Natural killer cell (primary cell): ENCODE measurements at regions not wholly inside any gene's neighbourhood (a gene's known extent, or its start where the extent isn't known, plus 50 kb on each side); places are given as distances from the start of the nearest gene placed in this dataset.

ENCODE experiments used
- ATAC-seq, 3 donors: fragments of 150-1000 bp in 2 of 3; fragments of 200-7000 bp in 1 of 3; cut with Tn5 transposase; 1 replicate in 1 of 3; 2 replicates in 2 of 3; pipeline ENCODE4 v1.10.0; 2021; ENCODE audit warnings: mild to moderate bottlenecking in 2 of 3, moderate library complexity in 2 of 3
- DNase-seq, 2 donors: peaks; one replicate each; pipeline versions ENCODE4 v3.0.0 to v3.0.0-alpha.2; 2013 to 2021; ENCODE audit warnings: mixed read lengths in 1 of 2
- H3K27ac ChIP-seq: one replicate; pipeline ENCODE4 v1.5.1; 2013; ENCODE audit warnings: mild to moderate bottlenecking, low read length
- H3K27me3 ChIP-seq: one replicate; pipeline ENCODE4 v1.6.1; 2013; ENCODE audit warnings: low read length; ENCODE audit not compliant: control insufficient read depth, insufficient read depth
- H3K36me3 ChIP-seq: one replicate; pipeline ENCODE4 v1.6.1; 2013; ENCODE audit warnings: low read length; ENCODE audit not compliant: control insufficient read depth, insufficient read depth
- H3K4me1 ChIP-seq: one replicate; pipeline ENCODE4 v1.6.1; 2013; ENCODE audit warnings: low read length; ENCODE audit not compliant: control insufficient read depth, insufficient read depth
- H3K4me3 ChIP-seq: one replicate; pipeline ENCODE4 v1.5.1; 2013; ENCODE audit warnings: low read length
- H3K9me3 ChIP-seq: one replicate; pipeline ENCODE4 v1.6.1; 2013; ENCODE audit warnings: low read length; ENCODE audit not compliant: control insufficient read depth, insufficient read depth
- H3K27ac Mint-ChIP-seq, 2 donors: one replicate each; pipeline ENCODE4 v1.8.0; 2022; ENCODE audit warnings: mild to moderate bottlenecking in 2 of 2, mixed read lengths in 2 of 2, moderate library complexity in 1 of 2
- H3K27me3 Mint-ChIP-seq, 2 donors: one replicate each; pipeline ENCODE4 v1.8.0; 2022; ENCODE audit warnings: low read depth in 2 of 2, mixed read lengths in 2 of 2
- H3K36me3 Mint-ChIP-seq: one replicate; pipeline ENCODE4 v1.8.0; 2022; ENCODE audit warnings: mixed read lengths
- H3K4me1 Mint-ChIP-seq, 2 donors: one replicate each; pipeline ENCODE4 v1.8.0; 2022; ENCODE audit warnings: mixed read lengths in 2 of 2
- H3K4me3 Mint-ChIP-seq: one replicate; pipeline ENCODE4 v1.8.0; 2022; ENCODE audit warnings: mild to moderate bottlenecking, moderate library complexity, mixed read lengths
- H3K9me3 Mint-ChIP-seq, 2 donors: one replicate each; pipeline ENCODE4 v1.8.0; 2022; ENCODE audit warnings: mixed read lengths in 2 of 2
- CTCF ChIP-seq: fragments of 200-600 bp; IDR thresholded peaks from one replicate; pipeline ENCODE4 v1.8.0; 2022; ENCODE audit warnings: antibody characterized with exemption
- WGBS: methylation state at CpG from one replicate; pipeline ENCODE4 v1.1.7; 2013; ENCODE audit warnings: missing lambda C conversion rate; ENCODE audit not compliant: insufficient coverage; 5-methylcytosine and 5-hydroxymethylcytosine counted together
- intact Hi-C: fragments of 100-400 bp; cut with micrococcal nuclease; formaldehyde crosslinking; loops from one replicate; pipeline ENCODE4 v1.14.2; 2022

DNA sequence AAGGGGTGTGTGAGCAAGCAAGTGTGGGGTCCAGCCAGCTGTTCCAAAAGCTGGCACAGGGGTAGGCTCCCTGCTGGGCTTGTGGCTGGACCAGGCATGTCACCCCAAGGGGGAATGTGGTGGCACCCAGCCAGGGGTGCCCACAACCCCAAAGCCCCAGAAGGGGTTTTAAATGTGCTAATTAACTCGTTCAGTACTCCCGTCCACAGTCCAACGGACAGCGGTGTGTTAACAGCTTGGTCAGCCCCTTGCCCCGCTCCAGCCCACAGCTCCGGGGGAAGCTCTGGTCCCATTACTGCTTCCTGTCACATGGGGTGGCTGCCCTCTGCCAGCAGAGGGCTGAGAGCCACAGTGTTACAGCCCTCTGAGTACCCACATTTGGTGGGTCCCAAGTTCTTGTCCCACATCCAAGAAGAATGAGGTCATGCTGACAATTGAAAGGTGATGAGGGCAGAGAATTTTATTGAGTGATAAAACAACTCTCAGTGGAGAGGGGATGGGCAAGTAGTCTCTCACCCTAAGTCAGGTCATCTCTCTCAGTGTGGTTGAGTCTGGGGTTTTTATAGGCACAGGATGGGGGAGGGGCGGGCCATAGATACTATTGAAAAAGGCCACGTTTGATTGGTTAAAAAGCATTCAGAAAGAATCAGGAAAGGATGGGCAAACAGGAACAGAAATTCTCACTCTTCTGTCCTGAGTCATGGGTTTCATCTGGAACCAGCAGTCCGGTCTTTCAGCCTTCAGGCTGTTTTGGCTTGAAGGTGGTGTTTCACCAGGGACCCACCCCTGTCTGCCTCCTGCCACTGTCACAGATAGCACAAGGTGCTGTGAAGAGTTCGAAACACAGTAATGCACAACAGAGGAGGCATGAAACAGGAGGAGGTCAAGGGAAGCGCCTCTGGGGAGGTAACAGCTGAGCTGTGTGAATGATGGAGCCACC, 238.5 kb downstream of the NFATC2 start:
- Mint-ChIP-seq H3K27ac (no peak overlapping the region), H3K9me3 (no peaks in the 10 kb centered on the region), H3K27me3 (peaks cover 4 to 6% of the 10 kb centered on the region in 2 donors), H3K4me3 (no peak overlapping the region), H3K4me1 (no peaks in the 10 kb centered on the region), H3K36me3 (no peaks in the 10 kb centered on the region)
- Histone ChIP-seq H3K27ac (no peak overlapping the region), H3K4me1 (peaks cover 6% of the 10 kb centered on the region), H3K36me3 (no peaks in the 10 kb centered on the region), H3K4me3 (no peak overlapping the region), H3K27me3 (peaks cover 2% of the 10 kb centered on the region), H3K9me3 (no peaks in the 10 kb centered on the region)
- intact Hi-C loops, result no loop called here
- 86% methylated on average over 11 of the region's 11 CpGs for WGBS
- DNase-seq (no peak), ATAC-seq (no peak)
- no peak for TF ChIP-seq CTCF

GRCh38 chr20:51301026-51301425, 241.5 kb downstream of the NFATC2 start:
- no peaks in the 10 kb centered on the region for H3K4me1 Mint-ChIP-seq
- no peak overlapping the region for H3K27ac Mint-ChIP-seq
- no peak for TF ChIP-seq CTCF

DNA sequence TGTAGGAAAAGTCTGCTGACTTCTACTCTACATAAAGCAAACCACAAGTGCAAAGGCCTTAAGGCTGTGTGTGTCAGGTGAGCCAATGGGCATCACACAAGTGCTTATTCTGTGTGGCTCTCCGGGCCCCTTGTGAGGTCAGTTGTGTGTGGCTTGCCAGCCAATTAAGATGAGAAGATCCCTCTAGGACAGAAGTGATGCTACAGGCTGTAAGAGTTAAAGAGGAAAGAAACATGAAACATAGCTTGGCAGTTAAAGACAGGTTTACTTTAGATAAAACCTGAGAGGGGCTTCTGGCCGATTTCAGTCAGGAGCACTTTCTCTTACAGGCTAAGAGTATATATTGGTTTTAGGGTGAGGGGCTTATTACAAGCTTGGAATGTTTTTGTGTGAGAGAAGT, 242.4 kb downstream of the NFATC2 start:
- whole genome bisulfite sequencing, result 78% methylated on average over 2 of the region's 2 CpGs
- intact Hi-C loops, result no loop called here

More at GRCh38 chr20:51301026-51301425, 241.5 kb downstream of the NFATC2 start:
- no peaks in the 10 kb centered on the region for H3K9me3 ChIP-seq
- no peaks in the 10 kb centered on the region for H3K4me1 ChIP-seq
- peaks cover 6 to 7% of the 10 kb centered on the region in 2 donors for H3K27me3 Mint-ChIP-seq
- DNase-seq (no peak), ATAC-seq (no peak)
- intact Hi-C loops, result no loop called here
- H3K4me3 ChIP-seq, result no peak overlapping the region
- 78% methylated on average over 2 of the region's 4 CpGs for WGBS
- no peak overlapping the region for H3K4me3 Mint-ChIP-seq
- H3K36me3 ChIP-seq, result no peaks in the 10 kb centered on the region
- H3K36me3 Mint-ChIP-seq, result no peaks in the 10 kb centered on the region
- H3K27me3 ChIP-seq, result no peaks in the 10 kb centered on the region
- no peak overlapping the region for H3K27ac ChIP-seq
- no peaks in the 10 kb centered on the region for H3K9me3 Mint-ChIP-seq

More for the DNA sequence above, 242.4 kb downstream of the NFATC2 start:
- Mint-ChIP-seq H3K36me3 (no peaks in the 10 kb centered on the region), H3K4me3 (no peak overlapping the region), H3K9me3 (no peaks in the 10 kb centered on the region), H3K4me1 (no peaks in the 10 kb centered on the region), H3K27me3 (peaks cover 10% of the 10 kb centered on the region in 2 donors), H3K27ac (no peak overlapping the region)
- Histone ChIP-seq H3K4me1 (no peaks in the 10 kb centered on the region), H3K27me3 (no peaks in the 10 kb centered on the region), H3K36me3 (no peaks in the 10 kb centered on the region), H3K9me3 (no peaks in the 10 kb centered on the region), H3K4me3 (no peak overlapping the region), H3K27ac (no peak overlapping the region)
- DNase-seq, result no peak
- ATAC-seq, result no peak
- no peak for TF ChIP-seq CTCF
